ENCODE measurements at regions not wholly inside any gene's neighbourhood (a gene's known extent, or its start where the extent isn't known, plus 50 kb on each side); places are given as distances from the start of the nearest gene placed in this dataset.

DNA sequence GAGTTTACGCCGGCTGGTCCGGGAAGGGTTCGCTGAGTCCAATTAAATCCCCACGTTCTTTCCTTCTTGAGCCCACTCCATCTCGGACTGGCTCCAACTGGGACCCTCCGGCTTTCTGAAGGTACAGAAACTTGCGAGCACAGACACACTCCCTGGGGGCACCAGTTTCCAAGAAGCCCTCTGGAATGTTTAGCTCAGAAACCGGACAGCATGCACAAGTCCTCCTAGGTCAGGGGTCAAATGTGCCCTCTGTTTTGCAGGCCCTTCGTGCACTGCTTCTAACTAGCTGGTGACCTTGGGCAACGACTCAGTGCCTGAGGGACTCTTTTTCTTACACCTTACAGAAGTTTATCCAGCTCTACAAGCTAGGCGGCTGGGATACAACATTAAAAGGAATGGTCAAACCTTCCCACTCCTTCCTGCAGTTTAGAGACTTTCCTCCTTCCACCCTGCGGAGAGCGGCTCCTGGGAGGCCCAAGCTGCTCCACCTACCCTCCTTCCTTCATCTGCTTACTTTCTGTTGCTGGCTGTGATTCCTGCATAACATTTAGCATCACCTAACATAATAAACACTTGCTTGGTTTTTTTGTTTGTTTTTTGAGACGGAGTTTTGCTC is 275.5 kb downstream of the BCOR start:
- intact Hi-C loops (cut with micrococcal nuclease; ENCODE audit: unreplicated experiment), result no loop called here

GRCh38 chrX:39823424-39823823 is 274.3 kb downstream of the BCOR start:
- H3K4me1 Mint-ChIP-seq (ENCODE audit: low read depth, unreplicated experiment), result peaks cover 8% of the 10 kb centered on the region
- no TSS peak for BruUV-seq (replicated peaks)
- H3K4me3 Mint-ChIP-seq (ENCODE audit: unreplicated experiment), result no peak overlapping the region
- TF ChIP-seq, protein P1, sequence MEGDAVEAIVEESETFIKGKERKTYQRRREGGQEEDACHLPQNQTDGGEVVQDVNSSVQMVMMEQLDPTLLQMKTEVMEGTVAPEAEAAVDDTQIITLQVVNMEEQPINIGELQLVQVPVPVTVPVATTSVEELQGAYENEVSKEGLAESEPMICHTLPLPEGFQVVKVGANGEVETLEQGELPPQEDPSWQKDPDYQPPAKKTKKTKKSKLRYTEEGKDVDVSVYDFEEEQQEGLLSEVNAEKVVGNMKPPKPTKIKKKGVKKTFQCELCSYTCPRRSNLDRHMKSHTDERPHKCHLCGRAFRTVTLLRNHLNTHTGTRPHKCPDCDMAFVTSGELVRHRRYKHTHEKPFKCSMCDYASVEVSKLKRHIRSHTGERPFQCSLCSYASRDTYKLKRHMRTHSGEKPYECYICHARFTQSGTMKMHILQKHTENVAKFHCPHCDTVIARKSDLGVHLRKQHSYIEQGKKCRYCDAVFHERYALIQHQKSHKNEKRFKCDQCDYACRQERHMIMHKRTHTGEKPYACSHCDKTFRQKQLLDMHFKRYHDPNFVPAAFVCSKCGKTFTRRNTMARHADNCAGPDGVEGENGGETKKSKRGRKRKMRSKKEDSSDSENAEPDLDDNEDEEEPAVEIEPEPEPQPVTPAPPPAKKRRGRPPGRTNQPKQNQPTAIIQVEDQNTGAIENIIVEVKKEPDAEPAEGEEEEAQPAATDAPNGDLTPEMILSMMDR (IDR thresholded peaks at IDR 0.05; ENCODE audit: insufficient read depth in 1 of 2, low read depth in 1 of 2, low read length in 1 of 2, severe bottlenecking in 1 of 2, unreplicated experiment in 1 of 2), result no peak
- H3K9me3 Mint-ChIP-seq (ENCODE audit: unreplicated experiment), result no peaks in the 10 kb centered on the region
- H3K4me3 ChIP-seq (ENCODE audit: low read depth, low read length), result no peak overlapping the region
- ChIA-PET POLR2A (no interaction called here), CTCF (no interaction called here)
- no peaks in the 10 kb centered on the region for H3K27me3 Mint-ChIP-seq (ENCODE audit: insufficient read depth, unreplicated experiment)
- no peaks in the 10 kb centered on the region for H3K9me3 ChIP-seq
- H3K27ac Mint-ChIP-seq (ENCODE audit: unreplicated experiment), result no peak overlapping the region
- no peaks in the 10 kb centered on the region for H3K27me3 ChIP-seq (replicated peaks; ENCODE audit: control insufficient read depth, insufficient read depth, low read length)
- intact Hi-C loops (cut with micrococcal nuclease; ENCODE audit: unreplicated experiment), result no loop called here
- H3K4me1 ChIP-seq, result peaks cover 23% of the 10 kb centered on the region
- H3K36me3 ChIP-seq (ENCODE audit: control insufficient read depth, insufficient read depth, low read length), result no peaks in the 10 kb centered on the region
- no peaks in the 10 kb centered on the region for H3K36me3 Mint-ChIP-seq (ENCODE audit: insufficient read depth, unreplicated experiment)
- no peak for DNase-seq

More for the DNA sequence above, 275.5 kb downstream of the BCOR start:
- Mint-ChIP-seq H3K36me3 (ENCODE audit: insufficient read depth, unreplicated experiment) (no peaks in the 10 kb centered on the region), H3K4me3 (ENCODE audit: unreplicated experiment) (peak overlapping the region; percentile 63), H3K27ac (ENCODE audit: unreplicated experiment) (no peak overlapping the region), H3K27me3 (ENCODE audit: insufficient read depth, unreplicated experiment) (no peaks in the 10 kb centered on the region), H3K9me3 (ENCODE audit: unreplicated experiment) (no peaks in the 10 kb centered on the region), H3K4me1 (ENCODE audit: low read depth, unreplicated experiment) (peaks cover 8% of the 10 kb centered on the region)
- no peaks in the 10 kb centered on the region for H3K36me3 ChIP-seq (ENCODE audit: control insufficient read depth, insufficient read depth, low read length)
- no peak for DNase-seq
- ChIA-PET POLR2A (no interaction called here), CTCF (no interaction called here)
- no peak overlapping the region for H3K4me3 ChIP-seq (ENCODE audit: low read depth, low read length)
- no peaks in the 10 kb centered on the region for H3K27me3 ChIP-seq (replicated peaks; ENCODE audit: control insufficient read depth, insufficient read depth, low read length)
- TF ChIP-seq, protein P1 (IDR thresholded peaks at IDR 0.05; ENCODE audit: insufficient read depth in 1 of 2, low read depth in 1 of 2, low read length in 1 of 2, severe bottlenecking in 1 of 2, unreplicated experiment in 1 of 2), result no peak
- no TSS peak for BruUV-seq (replicated peaks)
- peaks cover 31% of the 10 kb centered on the region for H3K4me1 ChIP-seq
- H3K9me3 ChIP-seq, result no peaks in the 10 kb centered on the region

DNA sequence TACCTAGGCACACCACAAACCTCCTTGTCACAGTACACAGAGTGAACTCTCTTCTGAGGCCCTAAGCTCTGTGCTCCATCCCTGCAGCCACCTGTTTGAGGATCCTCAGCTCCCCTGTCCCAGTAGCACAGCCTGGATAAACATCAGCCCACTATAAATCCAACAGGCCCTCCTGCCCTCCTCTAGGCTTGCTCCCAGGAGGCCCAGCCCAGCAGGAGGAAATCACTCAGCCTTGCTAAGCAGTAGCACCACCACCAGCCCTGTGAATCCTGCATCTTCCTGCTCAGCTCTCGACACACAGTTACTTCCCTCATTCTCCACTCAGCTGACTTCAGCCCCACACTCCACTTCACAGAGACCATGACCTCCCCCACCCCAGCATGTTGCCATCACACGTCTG is 273.9 kb downstream of the BCOR start:
- H3K4me3 ChIP-seq (ENCODE audit: low read depth, low read length), result no peak overlapping the region
- peaks cover 23% of the 10 kb centered on the region for H3K4me1 ChIP-seq
- Mint-ChIP-seq H3K9me3 (ENCODE audit: unreplicated experiment) (no peaks in the 10 kb centered on the region), H3K27me3 (ENCODE audit: insufficient read depth, unreplicated experiment) (no peaks in the 10 kb centered on the region), H3K36me3 (ENCODE audit: insufficient read depth, unreplicated experiment) (no peaks in the 10 kb centered on the region), H3K27ac (ENCODE audit: unreplicated experiment) (no peak overlapping the region), H3K4me3 (ENCODE audit: unreplicated experiment) (no peak overlapping the region), H3K4me1 (ENCODE audit: low read depth, unreplicated experiment) (peaks cover 8% of the 10 kb centered on the region)
- H3K9me3 ChIP-seq, result no peaks in the 10 kb centered on the region
- TF ChIP-seq, protein P1 (IDR thresholded peaks at IDR 0.05; ENCODE audit: insufficient read depth in 1 of 2, low read depth in 1 of 2, low read length in 1 of 2, severe bottlenecking in 1 of 2, unreplicated experiment in 1 of 2), result no peak
- no peak for DNase-seq
- H3K27me3 ChIP-seq (replicated peaks; ENCODE audit: control insufficient read depth, insufficient read depth, low read length), result no peaks in the 10 kb centered on the region
- no peaks in the 10 kb centered on the region for H3K36me3 ChIP-seq (ENCODE audit: control insufficient read depth, insufficient read depth, low read length)
- intact Hi-C loops (cut with micrococcal nuclease; ENCODE audit: unreplicated experiment), result no loop called here
- POLR2A ChIA-PET, result no interaction called here
- CTCF ChIA-PET, result no interaction called here
- BruUV-seq (replicated peaks), result no TSS peak

Measured in Caco-2 (cell line).